Skin of body (tissue), 1 donor: ENCODE measurements at regions not wholly inside any gene's neighbourhood (a gene's known extent, or its start where the extent isn't known, plus 50 kb on each side); places are given as distances from the start of the nearest gene placed in this dataset.
A peak's percentile ranks its signal among the peaks of the same experiment; 100 is the strongest.

Experiments
- DNase-seq: peaks from one replicate; lab custom pipeline; 2025; lab: John Stamatoyannopoulos, UW

- DNase-seq = no peak
These were observed 94.5 kb upstream of the TOP3B start for GRCh38 chr22:22076932-22077703.

- no peak for DNase-seq
These were observed 93.8 kb upstream of the TOP3B start for GRCh38 chr22:22076361-22076760.

DNA sequence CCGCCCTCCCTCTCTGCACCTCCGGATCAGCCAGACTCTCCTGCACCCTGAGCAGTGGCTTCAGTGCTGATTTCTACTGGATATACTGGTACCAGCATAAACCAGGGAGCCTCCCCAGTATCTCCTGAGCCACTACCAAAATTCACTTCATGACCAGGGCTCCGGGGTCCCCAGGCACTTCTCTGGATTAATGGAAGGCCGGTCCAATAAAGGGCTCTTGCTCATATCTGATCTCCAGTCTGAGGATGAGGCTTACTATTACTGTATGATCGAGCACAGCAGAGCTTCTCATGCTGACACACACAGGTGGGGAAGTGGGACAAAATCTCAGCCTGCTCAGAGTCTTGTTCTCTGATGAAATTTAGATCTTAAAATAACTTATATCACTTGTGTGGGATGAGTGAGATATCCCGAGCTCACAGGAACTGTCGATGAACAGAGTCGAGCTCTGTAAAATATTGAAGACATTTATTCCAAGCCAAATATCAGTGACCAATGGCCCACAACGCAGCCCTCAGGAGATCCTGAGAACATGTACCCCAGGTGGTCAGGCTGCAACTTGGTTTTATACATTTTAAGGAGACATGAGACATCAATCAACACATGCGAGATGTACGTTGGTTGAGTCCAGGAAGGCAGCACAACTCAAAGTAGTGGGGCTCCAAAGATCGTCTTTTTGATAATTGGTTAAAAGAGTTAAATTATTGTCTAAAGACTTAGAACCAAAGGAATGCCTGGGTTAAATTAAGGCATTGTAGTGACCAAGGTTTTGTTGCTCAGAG is 93.0 kb upstream of the TOP3B start:
- DNase-seq = no peak

- DNase-seq = no peak
These were observed 92.2 kb upstream of the TOP3B start for GRCh38 chr22:22074634-22075381.

- no peak for DNase-seq
These were observed 91.4 kb upstream of the TOP3B start for GRCh38 chr22:22073769-22074561.

DNA sequence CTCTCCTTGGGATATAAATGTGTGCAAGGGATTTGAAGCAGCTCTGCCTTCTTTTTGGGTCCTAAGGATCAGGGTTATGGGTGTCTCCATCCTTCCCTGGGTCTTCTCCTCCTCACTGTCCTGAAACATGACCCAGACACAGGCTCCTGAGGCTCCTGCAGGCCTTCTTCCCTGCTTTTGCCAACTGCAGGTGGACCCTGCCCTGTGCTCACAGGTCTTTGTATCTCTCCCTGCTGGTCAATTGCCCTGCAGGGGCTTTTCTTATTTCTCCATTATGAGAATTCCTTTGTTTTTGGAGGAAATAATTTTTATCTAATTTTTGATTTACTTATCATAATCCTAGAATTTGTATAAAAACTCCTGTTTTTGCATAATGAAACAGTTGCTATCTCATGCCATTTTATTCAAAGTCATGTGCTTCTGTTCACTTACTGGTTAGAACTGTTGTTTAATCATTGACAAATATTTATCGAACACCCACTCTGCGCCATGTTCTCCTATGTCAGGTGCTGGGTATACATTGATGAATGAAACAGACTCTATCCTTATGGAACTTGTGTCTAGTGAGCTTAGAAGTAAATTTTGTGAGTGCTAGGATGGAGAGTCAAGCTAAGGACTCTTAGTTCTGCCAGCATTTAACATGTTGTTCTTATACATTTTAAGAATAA is 89.7 kb upstream of the TOP3B start:
- DNase-seq = no peak

GRCh38 chr22:22071455-22071854 is 88.9 kb upstream of the TOP3B start:
- DNase-seq = no peak

DNA sequence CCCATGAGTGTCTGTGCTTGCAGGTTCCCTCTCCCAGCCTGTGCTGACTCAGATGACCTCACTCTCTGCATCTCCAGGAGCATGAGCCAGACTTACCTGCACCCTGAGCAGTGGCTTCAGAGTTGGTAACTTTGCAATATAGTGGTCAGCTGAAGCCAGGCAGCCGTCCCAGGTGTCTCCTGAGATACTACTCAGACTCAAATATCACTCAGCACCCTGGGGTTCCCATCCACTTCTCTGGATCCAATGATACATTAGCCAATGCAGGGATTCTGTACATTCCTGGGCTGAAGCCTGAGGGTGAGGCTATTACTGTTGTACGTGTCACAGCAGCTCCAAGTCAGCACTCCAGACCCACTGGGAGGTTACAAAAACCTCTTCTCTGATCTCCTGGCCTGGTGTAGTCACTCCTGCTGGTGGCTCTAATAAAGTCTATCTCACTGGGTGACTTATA is 87.8 kb upstream of the TOP3B start:
- no peak for DNase-seq

- no peak for DNase-seq
These were observed 87.1 kb upstream of the TOP3B start for GRCh38 chr22:22069450-22070370.

DNA sequence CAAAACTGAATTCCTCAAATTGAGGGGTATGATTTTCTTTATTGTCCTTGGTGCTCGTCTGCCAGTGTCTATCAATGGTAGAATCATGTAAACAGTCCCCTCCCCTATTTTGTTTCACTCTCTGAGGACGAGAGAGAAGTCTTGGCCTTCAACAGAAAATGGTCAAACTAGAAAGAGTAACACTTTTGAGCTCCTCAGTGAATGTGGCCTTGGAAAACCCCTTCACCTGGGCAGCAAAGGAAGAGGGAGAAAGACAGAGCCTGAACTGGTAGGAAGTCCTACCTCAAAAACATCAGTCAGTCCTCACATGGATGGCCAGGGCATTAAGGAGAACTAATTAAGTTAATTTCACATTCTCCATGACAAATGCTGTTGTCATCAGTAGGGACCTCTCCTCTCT is 86.1 kb upstream of the TOP3B start:
- DNase-seq = no peak

GRCh38 chr22:22068025-22068424 is 85.4 kb upstream of the TOP3B start:
- DNase-seq = no peak

DNA sequence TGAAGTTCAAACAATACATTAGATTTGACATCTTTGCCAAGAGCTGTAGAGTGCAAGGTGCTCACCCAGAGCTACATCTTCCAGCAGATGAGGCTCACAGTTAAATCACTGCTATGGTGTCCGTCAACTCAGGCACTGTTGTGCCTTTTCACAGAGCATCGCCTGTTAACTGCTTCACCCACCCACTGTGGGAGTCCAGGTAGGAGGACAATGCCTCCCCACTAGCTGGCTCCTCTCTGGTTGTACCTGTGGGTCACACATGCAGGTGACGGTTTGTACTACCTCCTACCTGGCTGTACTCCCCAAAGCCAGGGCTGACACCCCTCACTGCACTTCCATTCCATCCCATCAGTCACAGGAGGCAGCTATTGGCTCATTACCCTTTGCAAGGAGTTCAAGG is 84.6 kb upstream of the TOP3B start:
- DNase-seq = no peak

- DNase-seq = no peak
These were observed 82.0 kb upstream of the TOP3B start for GRCh38 chr22:22064580-22064979.

GRCh38 chr22:22062306-22062793 is 79.8 kb upstream of the TOP3B start:
- no peak for DNase-seq

GRCh38 chr22:22061085-22062077 is 78.8 kb upstream of the TOP3B start:
- peak; percentile 21 for DNase-seq

- no peak for DNase-seq
These were observed 77.9 kb upstream of the TOP3B start for GRCh38 chr22:22060200-22061084.
